ENCODE measurements at regions not wholly inside any gene's neighbourhood (a gene's known extent, or its start where the extent isn't known, plus 50 kb on each side); places are given as distances from the start of the nearest gene placed in this dataset.

GRCh38 chr12:5191803-5192538 lies 148.3 kb downstream of the KCNA5 start:
- no peaks in the 10 kb centered on the region for H3K36me3 ChIP-seq
- no peaks in the 10 kb centered on the region for H3K4me1 ChIP-seq
- TF ChIP-seq POLR2A (IDR thresholded peaks at IDR 0.05) (no peak), CTCF (IDR thresholded peaks at IDR 0.05) (no peak)

GRCh38 chr12:5192726-5193125 lies 149.0 kb downstream of the KCNA5 start:
- Histone ChIP-seq H3K9me3 (no peaks in the 10 kb centered on the region), H3K4me1 (no peaks in the 10 kb centered on the region), H3K27me3 (no peaks in the 10 kb centered on the region), H3K4me3 (no peak overlapping the region), H3K27ac (no peak overlapping the region), H3K36me3 (no peaks in the 10 kb centered on the region)
- intact Hi-C loops (cut with DNase I; ENCODE audit: low total_unique reads), result no loop called here
- DNase-seq, result no peak
- no peak for TF ChIP-seq POLR2A (IDR thresholded peaks at IDR 0.05)

More at GRCh38 chr12:5191803-5192538, 148.3 kb downstream of the KCNA5 start:
- Histone ChIP-seq H3K27me3 (no peaks in the 10 kb centered on the region), H3K4me3 (no peak overlapping the region), H3K9me3 (no peaks in the 10 kb centered on the region), H3K27ac (no peak overlapping the region)
- no peak for DNase-seq
- intact Hi-C loops (cut with DNase I; ENCODE audit: low total_unique reads), result no loop called here

GRCh38 chr12:5194306-5194705 lies 150.6 kb downstream of the KCNA5 start:
- Histone ChIP-seq H3K4me3 (no peak overlapping the region), H3K4me1 (no peaks in the 10 kb centered on the region), H3K27ac (no peak overlapping the region), H3K9me3 (no peaks in the 10 kb centered on the region), H3K27me3 (no peaks in the 10 kb centered on the region), H3K36me3 (no peaks in the 10 kb centered on the region)
- intact Hi-C loops (cut with DNase I; ENCODE audit: low total_unique reads), result no loop called here
- TF ChIP-seq POLR2A (IDR thresholded peaks at IDR 0.05), result no peak
- TF ChIP-seq CTCF (IDR thresholded peaks at IDR 0.05), result no peak
- DNase-seq, result no peak

- TF ChIP-seq POLR2A (IDR thresholded peaks at IDR 0.05), result no peak
- no peak for TF ChIP-seq CTCF (IDR thresholded peaks at IDR 0.05)
- Histone ChIP-seq H3K4me1 (no peaks in the 10 kb centered on the region), H3K27me3 (no peaks in the 10 kb centered on the region), H3K9me3 (no peaks in the 10 kb centered on the region), H3K4me3 (no peak overlapping the region), H3K27ac (no peak overlapping the region), H3K36me3 (no peaks in the 10 kb centered on the region)
- intact Hi-C loops (cut with DNase I; ENCODE audit: low total_unique reads), result no loop called here
- no peak for DNase-seq
Measured at GRCh38 chr12:5195244-5195643, 151.6 kb downstream of the KCNA5 start.

GRCh38 chr12:5195691-5196090 lies 152.0 kb downstream of the KCNA5 start:
- intact Hi-C loops (cut with DNase I; ENCODE audit: low total_unique reads), result no loop called here
- no peak overlapping the region for H3K27ac ChIP-seq
- no peaks in the 10 kb centered on the region for H3K27me3 ChIP-seq
- TF ChIP-seq CTCF (IDR thresholded peaks at IDR 0.05) (no peak), POLR2A (IDR thresholded peaks at IDR 0.05) (no peak)
- H3K4me3 ChIP-seq, result no peak overlapping the region
- H3K9me3 ChIP-seq, result no peaks in the 10 kb centered on the region
- no peaks in the 10 kb centered on the region for H3K4me1 ChIP-seq
- H3K36me3 ChIP-seq, result no peaks in the 10 kb centered on the region
- DNase-seq, result no peak
